SK-N-SH treated with all-trans-retinoic acid at 6 μM for 48 hours (cell line): ENCODE measurements at regions not wholly inside any gene's neighbourhood (a gene's known extent, or its start where the extent isn't known, plus 50 kb on each side); places are given as distances from the start of the nearest gene placed in this dataset.

ENCODE experiments used
- ATAC-seq: fragments of 200-7000 bp; cut with Tn5 transposase; 3 replicates; pipeline ENCODE4 v1.9.1; 2020; ENCODE audit warnings: mild to moderate bottlenecking, moderate library complexity
- CSDC2 ChIP-seq: fragments of 250-450 bp; sonication (Bioruptor Pico); IDR thresholded peaks from 2 replicates; pipeline ENCODE4 v1.5.0; 2020; ENCODE audit warnings: mild to moderate bottlenecking, moderate library complexity
- GLIS3 ChIP-seq: fragments of 250-450 bp; sonication (Bioruptor Pico); IDR thresholded peaks from 2 replicates; pipeline ENCODE4 v1.5.0; 2020; ENCODE audit warnings: mild to moderate bottlenecking, moderate library complexity
- POU6F1 ChIP-seq: fragments of 250-450 bp; sonication (Bioruptor Pico); IDR thresholded peaks from 2 replicates; pipeline ENCODE4 v1.8.0; 2021; ENCODE audit warnings: low read depth, mild to moderate bottlenecking, moderate library complexity, borderline replicate concordance
- RARB ChIP-seq: fragments of 250-450 bp; sonication (Bioruptor Pico); IDR thresholded peaks from 2 replicates; pipeline ENCODE4 v1.8.0; 2021; ENCODE audit warnings: mild to moderate bottlenecking, moderate library complexity
- SNAI2 ChIP-seq: fragments of 250-450 bp; sonication (Bioruptor Pico); IDR thresholded peaks from 2 replicates; pipeline ENCODE4 v1.5.0; 2020; ENCODE audit warnings: mild to moderate bottlenecking, moderate library complexity
- TCF4 ChIP-seq: fragments of 250-450 bp; sonication (Bioruptor Pico); IDR thresholded peaks from 2 replicates; pipeline ENCODE4 v1.8.0; 2021; ENCODE audit warnings: mild to moderate bottlenecking, moderate library complexity, borderline replicate concordance
- TOX ChIP-seq: fragments of 250-450 bp; sonication (Bioruptor Pico); IDR thresholded peaks from 2 replicates; pipeline ENCODE4 v1.8.0; 2021; ENCODE audit warnings: mild to moderate bottlenecking, moderate library complexity, borderline replicate concordance
- ZC3H10 ChIP-seq: fragments of 250-450 bp; sonication (Bioruptor Pico); IDR thresholded peaks from 2 replicates; pipeline ENCODE4 v1.5.1; 2021; ENCODE audit warnings: mild to moderate bottlenecking, moderate library complexity
- ZFP3 ChIP-seq: fragments of 250-450 bp; sonication (Bioruptor Pico); IDR thresholded peaks from 2 replicates; pipeline ENCODE4 v1.5.0; 2020; ENCODE audit warnings: mild to moderate bottlenecking, moderate library complexity
- ZFP30 ChIP-seq: fragments of 450-650 bp; formaldehyde crosslinking; IDR thresholded peaks from 2 replicates; pipeline ENCODE4 v1.5.0; 2022; ENCODE audit warnings: mild to moderate bottlenecking, moderate library complexity
- ZNF70 ChIP-seq: fragments of 450-650 bp; formaldehyde crosslinking; IDR thresholded peaks from 2 replicates; pipeline ENCODE4 v1.5.0; 2020; ENCODE audit warnings: mild to moderate bottlenecking, moderate library complexity
- ZNF8 ChIP-seq: fragments of 450-650 bp; formaldehyde crosslinking; IDR thresholded peaks from 2 replicates; pipeline ENCODE4 v1.5.0; 2020; ENCODE audit warnings: mild to moderate bottlenecking, moderate library complexity
- TF ChIP-seq, protein P1 (sequence below): fragments of 250-450 bp; sonication (Bioruptor Pico); IDR thresholded peaks from 2 replicates; pipeline ENCODE4 v1.5.1; 2020; ENCODE audit warnings: low read depth, mild to moderate bottlenecking, moderate library complexity
- TF ChIP-seq, protein P2 (sequence below): fragments of 250-450 bp; sonication (Bioruptor Pico); IDR thresholded peaks from 2 replicates; pipeline ENCODE4 v1.8.0; 2020; ENCODE audit warnings: mild to moderate bottlenecking, moderate library complexity, borderline replicate concordance
- TF ChIP-seq, protein P3 (sequence below): fragments of 250-450 bp; sonication (Bioruptor Pico); IDR thresholded peaks from 2 replicates; pipeline ENCODE4 v1.5.1; 2021; ENCODE audit warnings: mild to moderate bottlenecking, moderate library complexity
- TF ChIP-seq, protein P4 (sequence below): fragments of 250-450 bp; sonication (Bioruptor Pico); IDR thresholded peaks from 2 replicates; pipeline ENCODE4 v1.5.0; 2020; ENCODE audit warnings: mild to moderate bottlenecking, moderate library complexity

GRCh38 chr16:85481206-85481605, 131.9 kb upstream of the GSE1 start:
- TF ChIP-seq, protein P1, sequence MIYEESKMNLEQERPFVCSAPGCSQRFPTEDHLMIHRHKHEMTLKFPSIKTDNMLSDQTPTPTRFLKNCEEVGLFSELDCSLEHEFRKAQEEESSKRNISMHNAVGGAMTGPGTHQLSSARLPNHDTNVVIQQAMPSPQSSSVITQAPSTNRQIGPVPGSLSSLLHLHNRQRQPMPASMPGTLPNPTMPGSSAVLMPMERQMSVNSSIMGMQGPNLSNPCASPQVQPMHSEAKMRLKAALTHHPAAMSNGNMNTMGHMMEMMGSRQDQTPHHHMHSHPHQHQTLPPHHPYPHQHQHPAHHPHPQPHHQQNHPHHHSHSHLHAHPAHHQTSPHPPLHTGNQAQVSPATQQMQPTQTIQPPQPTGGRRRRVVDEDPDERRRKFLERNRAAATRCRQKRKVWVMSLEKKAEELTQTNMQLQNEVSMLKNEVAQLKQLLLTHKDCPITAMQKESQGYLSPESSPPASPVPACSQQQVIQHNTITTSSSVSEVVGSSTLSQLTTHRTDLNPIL (CRISPR knock-in tag): no peak
- TF ChIP-seq ZFP3: peak; percentile 99
- TF ChIP-seq GLIS3 (CRISPR knock-in tag): no peak
- no peak for TF ChIP-seq ZC3H10 (CRISPR knock-in tag)
- TF ChIP-seq, all 23 proteins: peak for 1
- no peak for ATAC-seq

GRCh38 chr16:85481738-85482137, 131.4 kb upstream of the GSE1 start:
- no peak for ATAC-seq
- TF ChIP-seq CSDC2 (CRISPR knock-in tag) (no peak), ZNF8 (CRISPR knock-in tag) (no peak), POU6F1 (CRISPR knock-in tag) (no peak), TCF4 (CRISPR knock-in tag) (no peak)
- TF ChIP-seq, all 23 proteins: peak for 0

- no peak for ATAC-seq
- TF ChIP-seq, protein P2, sequence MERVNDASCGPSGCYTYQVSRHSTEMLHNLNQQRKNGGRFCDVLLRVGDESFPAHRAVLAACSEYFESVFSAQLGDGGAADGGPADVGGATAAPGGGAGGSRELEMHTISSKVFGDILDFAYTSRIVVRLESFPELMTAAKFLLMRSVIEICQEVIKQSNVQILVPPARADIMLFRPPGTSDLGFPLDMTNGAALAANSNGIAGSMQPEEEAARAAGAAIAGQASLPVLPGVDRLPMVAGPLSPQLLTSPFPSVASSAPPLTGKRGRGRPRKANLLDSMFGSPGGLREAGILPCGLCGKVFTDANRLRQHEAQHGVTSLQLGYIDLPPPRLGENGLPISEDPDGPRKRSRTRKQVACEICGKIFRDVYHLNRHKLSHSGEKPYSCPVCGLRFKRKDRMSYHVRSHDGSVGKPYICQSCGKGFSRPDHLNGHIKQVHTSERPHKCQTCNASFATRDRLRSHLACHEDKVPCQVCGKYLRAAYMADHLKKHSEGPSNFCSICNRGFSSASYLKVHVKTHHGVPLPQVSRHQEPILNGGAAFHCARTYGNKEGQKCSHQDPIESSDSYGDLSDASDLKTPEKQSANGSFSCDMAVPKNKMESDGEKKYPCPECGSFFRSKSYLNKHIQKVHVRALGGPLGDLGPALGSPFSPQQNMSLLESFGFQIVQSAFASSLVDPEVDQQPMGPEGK (CRISPR knock-in tag): no peak
- no peak for TF ChIP-seq TCF4 (CRISPR knock-in tag)
- no peak for TF ChIP-seq TOX (CRISPR knock-in tag)
- no peak for TF ChIP-seq ZNF70 (CRISPR knock-in tag)
- no peak for TF ChIP-seq RARB (CRISPR knock-in tag)
- TF ChIP-seq, all 23 proteins: peak for 0
These were observed 129.7 kb upstream of the GSE1 start for GRCh38 chr16:85483424-85483823.

DNA sequence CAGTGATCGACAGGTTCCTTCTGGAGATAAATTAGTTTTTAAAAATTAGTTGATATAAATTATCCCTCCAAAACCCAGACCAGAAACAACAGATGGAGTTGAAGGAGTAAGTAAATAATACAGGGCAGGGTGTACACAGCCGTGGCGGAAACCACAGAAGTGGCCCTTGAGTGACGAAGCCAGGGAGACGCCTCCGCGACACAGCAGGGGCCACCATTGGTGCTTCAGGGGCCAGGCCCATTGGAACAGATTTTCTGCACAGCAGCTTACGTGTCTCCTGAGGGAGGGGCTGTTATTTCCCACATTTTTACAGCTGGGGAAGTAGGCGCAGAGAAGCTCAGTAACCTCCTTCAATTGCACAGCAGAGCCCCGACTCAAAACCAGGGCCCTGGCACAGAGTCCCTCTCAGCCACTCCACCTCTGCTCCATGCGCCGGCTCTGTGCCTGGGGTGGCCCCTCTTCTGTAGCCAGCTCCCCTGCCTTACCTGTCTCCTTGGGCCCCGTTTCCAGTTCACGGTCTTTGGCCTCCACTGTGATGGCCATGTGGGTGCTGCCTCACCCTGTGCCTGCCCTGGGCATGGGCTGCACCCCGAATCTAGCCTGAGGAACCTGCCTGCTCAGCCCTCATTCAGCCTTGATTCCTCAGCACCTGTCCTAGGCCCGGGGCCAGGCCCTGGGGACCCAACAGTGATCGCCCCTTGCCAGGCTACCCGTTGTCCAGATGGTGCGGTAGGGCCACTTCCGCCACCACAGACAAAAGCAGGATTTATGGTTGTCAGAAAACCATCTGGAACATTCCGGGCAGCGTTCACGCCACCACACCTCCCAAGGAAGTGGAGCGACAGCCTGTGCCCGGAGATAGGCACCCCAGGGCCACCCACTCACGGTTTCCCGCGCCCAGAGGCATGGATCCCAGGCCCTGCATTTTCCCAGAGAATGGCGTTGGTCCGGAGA, 128.5 kb upstream of the GSE1 start:
- ATAC-seq: no peak
- TF ChIP-seq ZC3H10 (CRISPR knock-in tag): no peak
- TF ChIP-seq, protein P3, sequence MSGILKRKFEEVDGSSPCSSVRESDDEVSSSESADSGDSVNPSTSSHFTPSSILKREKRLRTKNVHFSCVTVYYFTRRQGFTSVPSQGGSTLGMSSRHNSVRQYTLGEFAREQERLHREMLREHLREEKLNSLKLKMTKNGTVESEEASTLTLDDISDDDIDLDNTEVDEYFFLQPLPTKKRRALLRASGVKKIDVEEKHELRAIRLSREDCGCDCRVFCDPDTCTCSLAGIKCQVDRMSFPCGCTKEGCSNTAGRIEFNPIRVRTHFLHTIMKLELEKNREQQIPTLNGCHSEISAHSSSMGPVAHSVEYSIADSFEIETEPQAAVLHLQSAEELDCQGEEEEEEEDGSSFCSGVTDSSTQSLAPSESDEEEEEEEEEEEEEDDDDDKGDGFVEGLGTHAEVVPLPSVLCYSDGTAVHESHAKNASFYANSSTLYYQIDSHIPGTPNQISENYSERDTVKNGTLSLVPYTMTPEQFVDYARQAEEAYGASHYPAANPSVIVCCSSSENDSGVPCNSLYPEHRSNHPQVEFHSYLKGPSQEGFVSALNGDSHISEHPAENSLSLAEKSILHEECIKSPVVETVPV: no peak
- no peak for TF ChIP-seq ZFP30
- no peak for TF ChIP-seq TCF4 (CRISPR knock-in tag)
- TF ChIP-seq CSDC2 (CRISPR knock-in tag): no peak
- TF ChIP-seq SNAI2 (CRISPR knock-in tag): no peak
- TF ChIP-seq, protein P4, sequence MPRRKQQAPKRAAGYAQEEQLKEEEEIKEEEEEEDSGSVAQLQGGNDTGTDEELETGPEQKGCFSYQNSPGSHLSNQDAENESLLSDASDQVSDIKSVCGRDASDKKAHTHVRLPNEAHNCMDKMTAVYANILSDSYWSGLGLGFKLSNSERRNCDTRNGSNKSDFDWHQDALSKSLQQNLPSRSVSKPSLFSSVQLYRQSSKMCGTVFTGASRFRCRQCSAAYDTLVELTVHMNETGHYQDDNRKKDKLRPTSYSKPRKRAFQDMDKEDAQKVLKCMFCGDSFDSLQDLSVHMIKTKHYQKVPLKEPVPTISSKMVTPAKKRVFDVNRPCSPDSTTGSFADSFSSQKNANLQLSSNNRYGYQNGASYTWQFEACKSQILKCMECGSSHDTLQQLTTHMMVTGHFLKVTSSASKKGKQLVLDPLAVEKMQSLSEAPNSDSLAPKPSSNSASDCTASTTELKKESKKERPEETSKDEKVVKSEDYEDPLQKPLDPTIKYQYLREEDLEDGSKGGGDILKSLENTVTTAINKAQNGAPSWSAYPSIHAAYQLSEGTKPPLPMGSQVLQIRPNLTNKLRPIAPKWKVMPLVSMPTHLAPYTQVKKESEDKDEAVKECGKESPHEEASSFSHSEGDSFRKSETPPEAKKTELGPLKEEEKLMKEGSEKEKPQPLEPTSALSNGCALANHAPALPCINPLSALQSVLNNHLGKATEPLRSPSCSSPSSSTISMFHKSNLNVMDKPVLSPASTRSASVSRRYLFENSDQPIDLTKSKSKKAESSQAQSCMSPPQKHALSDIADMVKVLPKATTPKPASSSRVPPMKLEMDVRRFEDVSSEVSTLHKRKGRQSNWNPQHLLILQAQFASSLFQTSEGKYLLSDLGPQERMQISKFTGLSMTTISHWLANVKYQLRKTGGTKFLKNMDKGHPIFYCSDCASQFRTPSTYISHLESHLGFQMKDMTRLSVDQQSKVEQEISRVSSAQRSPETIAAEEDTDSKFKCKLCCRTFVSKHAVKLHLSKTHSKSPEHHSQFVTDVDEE (CRISPR knock-in tag): no peak
- no peak for TF ChIP-seq ZFP3
- TF ChIP-seq, all 23 proteins: peak for 0
